ENCODE measurements at regions not wholly inside any gene's neighbourhood (a gene's known extent, or its start where the extent isn't known, plus 50 kb on each side); places are given as distances from the start of the nearest gene placed in this dataset.

DNA sequence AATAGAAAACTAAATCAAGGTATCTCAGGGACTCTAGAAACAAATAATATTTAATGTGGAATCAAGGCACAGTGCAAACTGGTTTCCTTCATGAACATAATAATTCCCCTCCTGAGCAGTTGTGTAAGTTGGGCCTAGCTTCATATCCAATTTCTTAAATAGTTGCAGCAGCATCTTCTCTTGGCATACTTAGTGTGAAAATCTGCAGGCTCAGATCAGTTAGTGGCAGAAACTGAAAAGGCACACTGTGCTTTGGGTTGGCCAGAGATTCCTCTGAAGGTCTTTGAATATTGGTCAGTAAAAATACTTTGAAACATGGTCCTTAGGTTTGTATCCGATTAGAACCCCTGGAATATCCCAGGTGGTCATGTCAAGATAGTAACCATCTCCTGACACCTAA is 52.5 kb downstream of the CHRM3 start:
- Histone ChIP-seq H3K9me1 (ENCODE audit: control insufficient read depth, insufficient read depth, low read length) (no peaks in the 10 kb centered on the region), H3K27ac (ENCODE audit: extremely low read depth, low read depth, low read length) (no peak overlapping the region), H3K27me3 (ENCODE audit: control insufficient read depth in 2 of 2, insufficient read depth in 2 of 2, low read length in 2 of 2) (no peaks in the 10 kb centered on the region), H2AFZ (ENCODE audit: low read depth, low read length) (no peak overlapping the region), H3K4me2 (ENCODE audit: insufficient read depth, low read length) (no peak overlapping the region), H3K4me1 (replicated peaks in 1 of 2; ENCODE audit: control insufficient read depth in 2 of 2, insufficient read depth in 2 of 2, low read length in 2 of 2) (no peaks in the 10 kb centered on the region), H3K36me3 (ENCODE audit: control insufficient read depth, insufficient read depth, low read length) (no peaks in the 10 kb centered on the region), H3K79me2 (ENCODE audit: control insufficient read depth, insufficient read depth, low read length) (no peaks in the 10 kb centered on the region), H3K4me3 (no peak overlapping the region), H3K9ac (ENCODE audit: insufficient read depth in 1 of 2, low read depth in 2 of 2, low read length in 2 of 2) (no peak overlapping the region), H4K20me1 (replicated peaks; ENCODE audit: control insufficient read depth, insufficient read depth, low read length) (no peaks in the 10 kb centered on the region), H3K9me3 (replicated peaks; ENCODE audit: control insufficient read depth, insufficient read depth, low read depth, low read length) (no peaks in the 10 kb centered on the region)
- ChIA-PET CTCF (ENCODE audit: low intra/inter-chr PET ratio) (no interaction called here), POLR2A (no interaction called here)
- no peak for TF ChIP-seq SOX6 (IDR thresholded peaks at IDR 0.05)
- no peak for TF ChIP-seq TCF7 (IDR thresholded peaks at IDR 0.05; ENCODE audit: borderline replicate concordance)
- TF ChIP-seq SRSF3 (IDR thresholded peaks at IDR 0.05; ENCODE audit: insufficient read depth, low read length), result no peak
- TF ChIP-seq E2F8 (IDR thresholded peaks at IDR 0.05; ENCODE audit: low read depth, partially characterized antibody), result no peak
- TF ChIP-seq, protein P1, sequence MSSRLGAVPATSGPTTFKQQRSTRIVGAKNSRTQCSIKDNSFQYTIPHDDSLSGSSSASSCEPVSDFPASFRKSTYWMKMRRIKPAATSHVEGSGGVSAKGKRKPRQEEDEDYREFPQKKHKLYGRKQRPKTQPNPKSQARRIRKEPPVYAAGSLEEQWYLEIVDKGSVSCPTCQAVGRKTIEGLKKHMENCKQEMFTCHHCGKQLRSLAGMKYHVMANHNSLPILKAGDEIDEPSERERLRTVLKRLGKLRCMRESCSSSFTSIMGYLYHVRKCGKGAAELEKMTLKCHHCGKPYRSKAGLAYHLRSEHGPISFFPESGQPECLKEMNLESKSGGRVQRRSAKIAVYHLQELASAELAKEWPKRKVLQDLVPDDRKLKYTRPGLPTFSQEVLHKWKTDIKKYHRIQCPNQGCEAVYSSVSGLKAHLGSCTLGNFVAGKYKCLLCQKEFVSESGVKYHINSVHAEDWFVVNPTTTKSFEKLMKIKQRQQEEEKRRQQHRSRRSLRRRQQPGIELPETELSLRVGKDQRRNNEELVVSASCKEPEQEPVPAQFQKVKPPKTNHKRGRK (tag; IDR thresholded peaks at IDR 0.05), result no peak
- TF ChIP-seq ZNF197 (CRISPR knock-in tag; IDR thresholded peaks at IDR 0.05; ENCODE audit: low read depth), result no peak
- TF ChIP-seq ZNF217 (CRISPR knock-in tag; IDR thresholded peaks at IDR 0.05), result no peak
- no peak for TF ChIP-seq ATF7 (IDR thresholded peaks at IDR 0.05)
- intact Hi-C loops (cut with micrococcal nuclease) (no loop called here), in situ Hi-C loops (cut with MboI) (no loop called here)
- no peak for DNase-seq (ENCODE audit: extremely low read depth in 1 of 4, low spot score in 3 of 4)
- WGBS (ENCODE audit: insufficient coverage, low coverage, missing lambda C conversion rate), result 0% methylated on average over 1 of the region's 1 CpG
- no peak for FAIRE-seq
- no TSS peak for BruUV-seq (replicated peaks)
- ATAC-seq, result no peak

Measured in K562 (cell line).